HEK293T (cell line): ENCODE measurements at regions not wholly inside any gene's neighbourhood (a gene's known extent, or its start where the extent isn't known, plus 50 kb on each side); places are given as distances from the start of the nearest gene placed in this dataset.

Experiments used
- ARNT ChIP-seq: fragments of 450-650 bp; IDR thresholded peaks from 2 replicates; pipeline ENCODE4 v1.6.1; 2017; ENCODE audit warnings: mild to moderate bottlenecking
- FOXM1 ChIP-seq: fragments of 450-650 bp; IDR thresholded peaks from 2 replicates; pipeline ENCODE4 v1.6.1; 2017; ENCODE audit warnings: mild to moderate bottlenecking, borderline replicate concordance
- LEF1 ChIP-seq: fragments of 450-650 bp; IDR thresholded peaks from 2 replicates; pipeline ENCODE4 v1.6.1; 2017; ENCODE audit warnings: mild to moderate bottlenecking, borderline replicate concordance
- SP1 ChIP-seq: fragments of 450-650 bp; IDR thresholded peaks from 2 replicates; pipeline ENCODE4 v1.6.1; 2017
- SUZ12 ChIP-seq: fragments of 450-650 bp; IDR thresholded peaks from 2 replicates; pipeline ENCODE4 v1.6.1; 2016; ENCODE audit warnings: mild to moderate bottlenecking
- TARDBP ChIP-seq: fragments of 450-650 bp; IDR thresholded peaks from 2 replicates; pipeline ENCODE4 v1.6.1; 2016

- TF ChIP-seq TARDBP = no peak
- no peak for TF ChIP-seq FOXM1
- TF ChIP-seq ARNT = no peak
- TF ChIP-seq SP1 = no peak
- no peak for TF ChIP-seq SUZ12
- TF ChIP-seq LEF1 = no peak
Observed at GRCh38 chr3:71893122-71893521, 108.2 kb upstream of the PROK2 start.
